ENCODE measurements at regions not wholly inside any gene's neighbourhood (a gene's known extent, or its start where the extent isn't known, plus 50 kb on each side); places are given as distances from the start of the nearest gene placed in this dataset.
"Not testable (repeated sequence)": the region's sequence is repeated elsewhere in the genome, so short reads cannot be mapped to it uniquely, and the experiment has no call there.

DNA sequence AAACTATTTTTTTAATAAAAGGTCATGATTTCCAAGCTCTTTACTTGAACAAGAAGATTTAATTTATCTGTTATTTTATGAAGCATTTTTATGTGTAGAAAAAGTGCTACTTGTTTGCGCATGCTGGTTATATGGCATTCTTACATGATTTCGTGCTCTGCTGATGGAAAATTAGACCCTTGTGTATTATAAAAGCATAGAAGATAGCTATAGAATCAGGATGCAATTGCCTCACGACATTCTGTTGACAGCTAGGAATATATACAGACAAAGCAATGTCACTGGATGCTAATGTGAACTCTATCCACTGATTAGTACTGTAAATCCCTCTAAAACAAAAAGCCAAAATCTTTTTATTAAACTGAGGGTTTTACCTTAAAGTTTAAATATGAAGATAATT lies 255.9 kb downstream of the MDFIC start:
- Histone ChIP-seq H3K4me1 (ENCODE audit: low read length) (no peaks in the 10 kb centered on the region), H3K4me2 (ENCODE audit: low read depth, low read length) (no peak overlapping the region), H3K9ac (ENCODE audit: low read length) (no peak overlapping the region), H3K9me3 (replicated peaks; ENCODE audit: insufficient read depth, low read length) (no peaks in the 10 kb centered on the region), H3K36me3 (replicated peaks; ENCODE audit: insufficient read depth, low read length) (no peaks in the 10 kb centered on the region), H3K27ac (ENCODE audit: low read length) (no peak overlapping the region), H3K9me2 (replicated peaks; ENCODE audit: insufficient read depth, low read length) (no peaks in the 10 kb centered on the region), H3K4me3 (ENCODE audit: low read length) (no peak overlapping the region), H4K20me1 (ENCODE audit: insufficient read depth, low read length) (no peaks in the 10 kb centered on the region), H3F3A (ENCODE audit: insufficient read depth, low read length) (no peaks in the 10 kb centered on the region), H3K27me3 (replicated peaks; ENCODE audit: insufficient read depth, low read length) (no peaks in the 10 kb centered on the region), H3K79me2 (ENCODE audit: low read length) (no peaks in the 10 kb centered on the region), H2AFZ (ENCODE audit: low read length) (no peak overlapping the region)
- TF ChIP-seq CTCF (IDR thresholded peaks at IDR 0.05; ENCODE audit: low read length) (no peak), EZH2phosphoT487 (IDR thresholded peaks at IDR 0.05; ENCODE audit: low read length) (no peak)
- DNase-seq: no peak

DNA sequence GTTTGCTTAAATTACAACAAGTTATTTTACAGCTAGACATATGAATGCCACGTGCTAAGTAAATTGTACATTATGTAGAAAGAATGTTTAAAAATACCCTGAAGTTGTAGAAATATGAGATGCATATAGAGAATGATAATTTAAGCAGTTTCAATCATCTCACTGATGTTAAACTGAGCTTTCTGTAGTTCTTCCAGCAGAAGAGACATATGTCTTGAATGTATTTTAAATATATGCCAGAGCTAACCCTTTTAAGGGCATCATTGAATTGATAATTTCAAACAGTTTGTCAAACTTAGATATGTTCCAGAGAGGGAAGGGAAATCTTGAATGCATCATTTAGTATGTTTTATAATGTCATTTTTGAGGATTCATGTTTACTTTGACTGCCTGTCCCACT lies 255.2 kb downstream of the MDFIC start:
- Histone ChIP-seq H4K20me1 (ENCODE audit: insufficient read depth, low read length) (no peaks in the 10 kb centered on the region), H3F3A (ENCODE audit: insufficient read depth, low read length) (no peaks in the 10 kb centered on the region), H3K9me2 (replicated peaks; ENCODE audit: insufficient read depth, low read length) (no peaks in the 10 kb centered on the region), H2AFZ (ENCODE audit: low read length) (no peak overlapping the region), H3K36me3 (replicated peaks; ENCODE audit: insufficient read depth, low read length) (no peaks in the 10 kb centered on the region), H3K79me2 (ENCODE audit: low read length) (no peaks in the 10 kb centered on the region), H3K4me1 (ENCODE audit: low read length) (no peaks in the 10 kb centered on the region), H3K4me3 (ENCODE audit: low read length) (no peak overlapping the region), H3K4me2 (ENCODE audit: low read depth, low read length) (no peak overlapping the region), H3K9ac (ENCODE audit: low read length) (no peak overlapping the region), H3K27me3 (replicated peaks; ENCODE audit: insufficient read depth, low read length) (no peaks in the 10 kb centered on the region), H3K9me3 (replicated peaks; ENCODE audit: insufficient read depth, low read length) (no peaks in the 10 kb centered on the region), H3K27ac (ENCODE audit: low read length) (no peak overlapping the region)
- no peak for TF ChIP-seq EZH2 (optimal IDR thresholded peaks at IDR 0.05; ENCODE audit: low read depth, low read length)
- TF ChIP-seq EZH2phosphoT487 (IDR thresholded peaks at IDR 0.05; ENCODE audit: low read length): no peak
- TF ChIP-seq CTCF (IDR thresholded peaks at IDR 0.05; ENCODE audit: low read length): no peak
- DNase-seq: no peak

GRCh38 chr7:115172397-115172796 lies 250.5 kb downstream of the MDFIC start:
- H3F3A ChIP-seq (ENCODE audit: insufficient read depth, low read length); H3K27ac ChIP-seq (ENCODE audit: low read length); H3K9ac ChIP-seq (ENCODE audit: low read length); H2AFZ ChIP-seq (ENCODE audit: low read length); H3K4me2 ChIP-seq (ENCODE audit: low read depth, low read length); DNase-seq; H3K79me2 ChIP-seq (ENCODE audit: low read length); H3K4me3 ChIP-seq (ENCODE audit: low read length); H3K27me3 ChIP-seq (replicated peaks; ENCODE audit: insufficient read depth, low read length); H3K4me1 ChIP-seq (ENCODE audit: low read length); H3K36me3 ChIP-seq (replicated peaks; ENCODE audit: insufficient read depth, low read length); H3K9me2 ChIP-seq (replicated peaks; ENCODE audit: insufficient read depth, low read length); H3K9me3 ChIP-seq (replicated peaks; ENCODE audit: insufficient read depth, low read length); H4K20me1 ChIP-seq (ENCODE audit: insufficient read depth, low read length): not testable (repeated sequence)

GRCh38 chr7:115153769-115154477 lies 232.0 kb downstream of the MDFIC start:
- no peaks in the 10 kb centered on the region for H3K9me2 ChIP-seq (replicated peaks; ENCODE audit: insufficient read depth, low read length)
- H3K9me3 ChIP-seq (replicated peaks; ENCODE audit: insufficient read depth, low read length): no peaks in the 10 kb centered on the region
- no peak overlapping the region for H3K4me2 ChIP-seq (ENCODE audit: low read depth, low read length)
- H4K20me1 ChIP-seq (ENCODE audit: insufficient read depth, low read length): no peaks in the 10 kb centered on the region
- no peak for TF ChIP-seq EZH2phosphoT487 (IDR thresholded peaks at IDR 0.05; ENCODE audit: low read length)
- no peak for TF ChIP-seq CTCF (IDR thresholded peaks at IDR 0.05; ENCODE audit: low read length)
- no peak for TF ChIP-seq EZH2 (optimal IDR thresholded peaks at IDR 0.05; ENCODE audit: low read depth, low read length)
- no peaks in the 10 kb centered on the region for H3K36me3 ChIP-seq (replicated peaks; ENCODE audit: insufficient read depth, low read length)
- no peak overlapping the region for H3K27ac ChIP-seq (ENCODE audit: low read length)
- no peaks in the 10 kb centered on the region for H3K27me3 ChIP-seq (replicated peaks; ENCODE audit: insufficient read depth, low read length)
- no peak for DNase-seq
- H2AFZ ChIP-seq (ENCODE audit: low read length): no peak overlapping the region
- no peak overlapping the region for H3K4me3 ChIP-seq (ENCODE audit: low read length)
- H3F3A ChIP-seq (ENCODE audit: insufficient read depth, low read length): no peaks in the 10 kb centered on the region
- H3K4me1 ChIP-seq (ENCODE audit: low read length): no peaks in the 10 kb centered on the region
- H3K79me2 ChIP-seq (ENCODE audit: low read length): no peaks in the 10 kb centered on the region
- no peak overlapping the region for H3K9ac ChIP-seq (ENCODE audit: low read length)
